DND-41 (cell line): ENCODE measurements at regions not wholly inside any gene's neighbourhood (a gene's known extent, or its start where the extent isn't known, plus 50 kb on each side); places are given as distances from the start of the nearest gene placed in this dataset.
"Not testable (repeated sequence)": the region's sequence is repeated elsewhere in the genome, so short reads cannot be mapped to it uniquely, and the experiment has no call there.

Experiments used
- ATAC-seq: fragments of 200-7000 bp; cut with Tn5 transposase; 3 replicates; pipeline ENCODE4 v1.9.1; 2021; ENCODE audit warnings: low read depth; ENCODE audit not compliant: insufficient read depth
- DNase-seq: peaks from one replicate; pipeline ENCODE4 v3.0.0-alpha.2; 2020
- H2AFZ ChIP-seq: 2 replicates; pipeline ENCODE4 v1.6.0; 2012; ENCODE audit warnings: low read depth, low read length
- H3K27ac ChIP-seq: 2 replicates; pipeline ENCODE4 v1.5.1; 2012; ENCODE audit warnings: low read length, inconsistent platforms
- H3K27me3 ChIP-seq: fragments of 200-600 bp; sonication (generic); 2 replicates; pipeline ENCODE4 v1.6.0; 2012; ENCODE audit warnings: low read length, mild to moderate bottlenecking, inconsistent platforms; ENCODE audit not compliant: insufficient read depth, poor library complexity
- H3K36me3 ChIP-seq: 2 replicates; pipeline ENCODE4 v1.5.1; 2012; ENCODE audit warnings: low read length, inconsistent platforms; ENCODE audit not compliant: insufficient read depth
- H3K4me1 ChIP-seq: 2 replicates; pipeline ENCODE4 v1.5.1; 2012; ENCODE audit warnings: mild to moderate bottlenecking, low read length; ENCODE audit not compliant: insufficient read depth
- H3K4me2 ChIP-seq: 2 replicates; pipeline ENCODE4 v1.6.0; 2012; ENCODE audit warnings: mild to moderate bottlenecking, moderate library complexity, low read length, inconsistent platforms; ENCODE audit not compliant: insufficient read depth
- H3K4me3 ChIP-seq, 2 experiments: fragments of 200-600 bp in 1 of 2; shearing (Covaris generic) in 1 of 2; 2 replicates each; pipeline ENCODE4 v1.5.1; 2012 to 2016; ENCODE audit warnings: inconsistent platforms in 2 of 2, low read length in 2 of 2, mild to moderate bottlenecking in 2 of 2, low read depth in 1 of 2, moderate library complexity in 1 of 2
- H3K79me2 ChIP-seq: 2 replicates; pipeline ENCODE4 v1.6.0; 2012; ENCODE audit warnings: low read length, inconsistent platforms; ENCODE audit not compliant: insufficient read depth
- H3K9ac ChIP-seq: 2 replicates; pipeline ENCODE4 v1.6.0; 2012; ENCODE audit warnings: low read depth, mild to moderate bottlenecking, inconsistent platforms, low read length, moderate library complexity
- H3K9me3 ChIP-seq: 2 replicates; pipeline ENCODE4 v1.5.1; 2012; ENCODE audit warnings: low read length, moderate library complexity, mild to moderate bottlenecking, inconsistent platforms; ENCODE audit not compliant: insufficient read depth, severe bottlenecking
- H4K20me1 ChIP-seq: 2 replicates; pipeline ENCODE4 v1.6.0; 2012; ENCODE audit warnings: low read length; ENCODE audit not compliant: insufficient read depth
- CTCF ChIP-seq: IDR thresholded peaks from 2 replicates; pipeline ENCODE4 v1.5.1; 2012; ENCODE audit warnings: borderline replicate concordance, low read length, moderate library complexity, mild to moderate bottlenecking; ENCODE audit not compliant: poor library complexity, severe bottlenecking; ENCODE audit errors: extremely low read depth
- EZH2 ChIP-seq: IDR thresholded peaks from 3 replicates; pipeline ENCODE4 v1.6.1; 2012; ENCODE audit warnings: borderline replicate concordance, low read depth, mild to moderate bottlenecking, moderate library complexity, low read length, inconsistent platforms; ENCODE audit not compliant: severe bottlenecking

DNA sequence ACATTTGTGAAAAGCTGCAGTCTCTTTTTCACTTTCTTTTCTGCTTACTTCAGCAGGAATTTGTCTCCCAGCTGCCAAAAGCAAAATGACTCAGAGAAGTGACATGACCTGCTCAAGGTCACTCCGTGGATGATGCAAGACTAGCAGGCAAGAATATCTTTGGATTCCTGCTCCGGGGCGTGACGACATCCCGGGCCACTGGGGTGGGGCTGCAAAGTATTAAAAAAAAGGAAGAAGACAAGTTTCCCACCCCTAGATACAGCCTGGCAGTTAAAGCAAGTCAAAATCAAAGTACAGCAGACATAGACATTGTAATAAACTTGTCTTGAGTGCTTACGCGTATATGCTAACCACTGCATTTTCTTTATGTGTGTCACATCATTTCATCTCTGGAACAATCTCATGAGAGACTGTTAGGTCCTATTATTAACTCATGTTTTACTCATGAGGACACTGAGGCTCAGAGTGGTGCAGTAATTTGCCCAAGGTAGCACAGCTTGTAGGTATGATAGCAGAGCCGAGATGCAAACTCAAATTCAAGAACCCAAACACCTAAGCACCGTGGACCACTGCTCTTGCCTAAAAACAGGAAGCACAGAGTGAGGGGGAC is 485.2 kb upstream of the PROK2 start:
- H3K27me3 ChIP-seq = no peaks in the 10 kb centered on the region
- DNase-seq = no peak
- H3K4me1 ChIP-seq = no peaks in the 10 kb centered on the region
- no peaks in the 10 kb centered on the region for H3K9me3 ChIP-seq
- no peaks in the 10 kb centered on the region for H3K36me3 ChIP-seq
- no peak for TF ChIP-seq CTCF
- TF ChIP-seq EZH2 = no peak
- H3K27ac ChIP-seq = no peak overlapping the region
- no peaks in the 10 kb centered on the region for H4K20me1 ChIP-seq
- no peak overlapping the region for H3K4me2 ChIP-seq
- H3K4me3 ChIP-seq = no peak overlapping the region
- H3K79me2 ChIP-seq = no peaks in the 10 kb centered on the region
- no peak for ATAC-seq
- H2AFZ ChIP-seq = no peak overlapping the region
- no peak overlapping the region for H3K9ac ChIP-seq

GRCh38 chr3:72269475-72269874 is 484.5 kb upstream of the PROK2 start:
- Histone ChIP-seq H3K27ac (no peak overlapping the region), H3K4me1 (no peaks in the 10 kb centered on the region), H2AFZ (no peak overlapping the region), H4K20me1 (no peaks in the 10 kb centered on the region), H3K9me3 (no peaks in the 10 kb centered on the region), H3K4me3 (no peak overlapping the region), H3K27me3 (no peaks in the 10 kb centered on the region), H3K4me2 (no peak overlapping the region), H3K9ac (no peak overlapping the region), H3K79me2 (no peaks in the 10 kb centered on the region), H3K36me3 (no peaks in the 10 kb centered on the region)
- ATAC-seq (no peak), DNase-seq (no peak)
- TF ChIP-seq CTCF (no peak), EZH2 (no peak)

DNA sequence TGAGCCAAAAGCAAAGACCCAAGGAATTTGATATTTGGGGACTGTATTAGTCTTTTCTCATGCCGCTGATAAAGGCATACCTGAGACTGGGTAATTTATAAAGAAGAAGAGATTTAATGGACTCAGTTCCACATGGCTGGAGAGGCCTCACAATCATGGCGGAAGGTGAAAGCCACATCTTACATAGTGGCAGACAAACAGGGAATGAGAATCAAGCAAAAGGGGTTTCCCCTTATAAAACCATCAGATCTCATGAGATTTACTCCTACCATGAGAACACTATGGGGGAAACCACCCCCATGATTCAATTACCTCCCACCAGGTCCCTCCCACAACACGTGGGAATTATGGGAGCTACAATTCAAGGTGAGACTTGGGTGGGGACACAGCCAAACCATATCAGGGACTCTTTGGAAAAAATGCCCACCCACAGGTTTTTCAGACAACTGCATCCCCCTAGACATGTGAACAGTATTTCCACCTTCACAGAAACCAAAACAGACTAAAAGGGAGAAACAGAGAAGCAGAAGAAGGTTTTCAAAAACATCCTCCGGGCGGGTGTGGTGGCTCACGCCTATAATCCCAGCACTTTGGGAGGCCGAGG is 482.1 kb upstream of the PROK2 start:
- H3K79me2 ChIP-seq, DNase-seq, H2AFZ ChIP-seq, H4K20me1 ChIP-seq, H3K9me3 ChIP-seq, ATAC-seq, H3K4me3 ChIP-seq, H3K27me3 ChIP-seq, H3K27ac ChIP-seq, H3K4me1 ChIP-seq, H3K4me2 ChIP-seq, H3K36me3 ChIP-seq, H3K9ac ChIP-seq: not testable (repeated sequence)

DNA sequence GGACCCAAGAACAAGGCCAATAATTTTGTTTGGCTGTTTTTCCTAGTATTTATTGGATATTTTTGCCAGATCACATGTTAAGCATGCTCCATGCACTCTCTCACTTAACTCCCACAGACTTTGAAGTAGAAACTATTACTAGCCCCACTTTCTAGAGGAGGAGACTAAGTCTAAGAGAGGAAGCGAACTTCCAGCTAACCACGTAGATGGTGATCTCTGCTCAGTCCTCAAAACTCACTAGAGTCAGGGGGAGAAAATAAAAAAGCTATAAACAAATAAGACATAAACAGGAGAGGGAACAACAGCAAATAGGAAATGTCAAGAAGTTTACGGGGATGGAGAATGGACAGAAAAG is 481.0 kb upstream of the PROK2 start:
- Histone ChIP-seq H3K27ac (no peak overlapping the region), H3K4me1 (no peaks in the 10 kb centered on the region), H4K20me1 (no peaks in the 10 kb centered on the region), H2AFZ (no peak overlapping the region), H3K4me2 (no peak overlapping the region), H3K9ac (no peak overlapping the region), H3K27me3 (no peaks in the 10 kb centered on the region), H3K4me3 (no peak overlapping the region), H3K79me2 (no peaks in the 10 kb centered on the region), H3K9me3 (no peaks in the 10 kb centered on the region), H3K36me3 (no peaks in the 10 kb centered on the region)
- TF ChIP-seq EZH2 = no peak
- no peak for TF ChIP-seq CTCF
- ATAC-seq (no peak), DNase-seq (no peak)
